HCT116 (cell line): ENCODE measurements at regions not wholly inside any gene's neighbourhood (a gene's known extent, or its start where the extent isn't known, plus 50 kb on each side); places are given as distances from the start of the nearest gene placed in this dataset.

Source experiments
- ATAC-seq: fragments of 200-7000 bp; cut with Tn5 transposase; 2 replicates; pipeline ENCODE4 v1.9.1; 2020; ENCODE audit warnings: mild to moderate bottlenecking, moderate library complexity
- BruUV-seq: library from RNA; stranded (reverse); fragments of 400-500 nt; replicated peaks from 2 replicates; lab custom pipeline; 2021; lab: Mats Ljungman, UMichigan
- CTCF ChIA-PET: fragments of 300-600 bp; sonication (Branson Sonifier 250); formaldehyde crosslinking; loops from one replicate; lab custom pipeline; 2021; ENCODE audit warnings: antibody characterized with exemption; lab: Charles Lee
- POLR2A ChIA-PET: fragments of 300-600, 350-600 bp; sonication (Branson Sonifier 250); formaldehyde crosslinking; loops from one replicate; lab custom pipeline; 2021; ENCODE audit warnings: antibody characterized with exemption; lab: Charles Lee
- RAD21 ChIA-PET, 2 experiments: fragments of 300-600 bp; sonication (Branson Sonifier 250); formaldehyde crosslinking; loops; one replicate each; lab custom pipeline; 2023; ENCODE audit warnings: low total read pairs in 2 of 2; ENCODE audit not compliant: uncharacterized antibody in 2 of 2, unreplicated experiment in 2 of 2, low non-redundant PET in 1 of 2; lab: Charles Lee
- DNase-seq: peaks from one replicate; pipeline ENCODE4 v3.0.0-alpha.2; 2010; ENCODE audit warnings: low read depth, low spot score
- H2AFZ ChIP-seq: fragments of 200-600 bp; shearing (Covaris generic), sonication (generic); 2 replicates; pipeline ENCODE4 v1.6.1; 2017; ENCODE audit warnings: low read depth, mixed run types, mixed read lengths, antibody characterized with exemption, low read length; ENCODE audit not compliant: poor library complexity, severe bottlenecking
- H3K27ac ChIP-seq: 2 replicates; pipeline ENCODE4 v1.5.1; 2012; ENCODE audit warnings: low read depth, low read length
- H3K27me3 ChIP-seq: fragments of 200-600 bp; sonication (generic); 2 replicates; pipeline ENCODE4 v1.6.1; 2016; ENCODE audit warnings: mixed run types, low read length, mixed read lengths; ENCODE audit not compliant: insufficient read depth
- H3K36me3 ChIP-seq, 2 experiments: fragments of 200-500 bp in 1 of 2; fragments of 200-600 bp in 1 of 2; sonication (Bioruptor generic) in 1 of 2; sonication (generic) in 1 of 2; 2 replicates each; pipeline versions ENCODE4 v1.5.1 to v1.6.1; 2014 to 2016; ENCODE audit warnings: low read length in 2 of 2, inconsistent platforms in 1 of 2, mixed read lengths in 1 of 2, mixed run types in 1 of 2; ENCODE audit not compliant: insufficient read depth in 2 of 2, control insufficient read depth in 1 of 2
- H3K4me1 ChIP-seq, 2 experiments: fragments of 200-600 bp in 1 of 2; sonication (generic) in 1 of 2; 2 replicates each; pipeline versions ENCODE4 v1.5.1 to v1.6.1; 2012 to 2017; ENCODE audit warnings: low read length in 2 of 2, inconsistent platforms in 1 of 2, mild to moderate bottlenecking in 1 of 2, mixed read lengths in 1 of 2, mixed run types in 1 of 2, moderate library complexity in 1 of 2; ENCODE audit not compliant: insufficient read depth in 2 of 2, control insufficient read depth in 1 of 2
- H3K4me2 ChIP-seq: fragments of 200-600 bp; sonication (generic); 2 replicates; pipeline ENCODE4 v1.6.1; 2017; ENCODE audit warnings: mixed run types, low read length, mixed read lengths
- H3K4me3 ChIP-seq, 2 experiments: fragments of 200-600 bp in 1 of 2; sonication (generic) in 1 of 2; replicated peaks in 1 of 2; 2 replicates each; pipeline ENCODE4 v1.5.1; 2011 to 2016; ENCODE audit warnings: low read length in 2 of 2, control low read depth in 1 of 2, low read depth in 1 of 2, mild to moderate bottlenecking in 1 of 2, mixed read lengths in 1 of 2, mixed run types in 1 of 2
- H3K79me2 ChIP-seq: fragments of 200-600 bp; sonication (generic); 2 replicates; pipeline ENCODE4 v1.6.1; 2017; ENCODE audit warnings: mild to moderate bottlenecking, mixed run types, low read length, moderate library complexity, mixed read lengths; ENCODE audit not compliant: insufficient read depth
- H3K9ac ChIP-seq: fragments of 200-600 bp; sonication (generic); 2 replicates; pipeline ENCODE4 v1.6.1; 2016; ENCODE audit warnings: low read length, mixed read lengths
- H3K9me2 ChIP-seq: fragments of 200-600 bp; sonication (generic), shearing (Covaris generic); 2 replicates; pipeline ENCODE4 v1.6.1; 2017; ENCODE audit warnings: mixed run types, mild to moderate bottlenecking, moderate library complexity; ENCODE audit not compliant: insufficient read depth
- H3K9me3 ChIP-seq, 2 experiments: fragments of 200-500 bp in 1 of 2; fragments of 200-600 bp in 1 of 2; sonication (Bioruptor generic) in 1 of 2; sonication (generic) in 1 of 2; 2 replicates each; pipeline ENCODE4 v1.6.1; 2014 to 2017; ENCODE audit warnings: low read length in 2 of 2, mixed read lengths in 2 of 2, inconsistent platforms in 1 of 2, low read depth in 1 of 2, mild to moderate bottlenecking in 1 of 2, mixed run types in 1 of 2, moderate library complexity in 1 of 2; ENCODE audit not compliant: control insufficient read depth in 1 of 2, insufficient read depth in 1 of 2
- H4K20me1 ChIP-seq: fragments of 200-600 bp; sonication (generic), shearing (Covaris generic); 2 replicates; pipeline ENCODE4 v1.6.1; 2017; ENCODE audit warnings: mixed run types, mild to moderate bottlenecking, moderate library complexity; ENCODE audit not compliant: insufficient read depth
- CBX3 ChIP-seq: IDR thresholded peaks from 2 replicates; pipeline ENCODE4 v1.6.1; 2012; ENCODE audit warnings: low read depth
- ELF1 ChIP-seq: IDR thresholded peaks from 2 replicates; pipeline ENCODE4 v1.6.1; 2012; ENCODE audit warnings: low read depth, borderline replicate concordance
- EZH2 ChIP-seq: fragments of 200-600 bp; sonication (generic); IDR thresholded peaks from 2 replicates; pipeline ENCODE4 v1.6.1; 2017; ENCODE audit warnings: antibody characterized with exemption, mixed run types
- intact Hi-C: fragments of 100-400 bp; cut with micrococcal nuclease; formaldehyde crosslinking; loops from 2 replicates; pipeline ENCODE4 v1.10.0; 2022
- TF ChIP-seq, protein P1 (sequence below): IDR thresholded peaks from 2 replicates; pipeline ENCODE4 v1.6.1; 2012; ENCODE audit warnings: low read depth
- TF ChIP-seq, protein P2 (sequence below): IDR thresholded peaks from 2 replicates; pipeline ENCODE4 v1.6.1; 2012

DNA sequence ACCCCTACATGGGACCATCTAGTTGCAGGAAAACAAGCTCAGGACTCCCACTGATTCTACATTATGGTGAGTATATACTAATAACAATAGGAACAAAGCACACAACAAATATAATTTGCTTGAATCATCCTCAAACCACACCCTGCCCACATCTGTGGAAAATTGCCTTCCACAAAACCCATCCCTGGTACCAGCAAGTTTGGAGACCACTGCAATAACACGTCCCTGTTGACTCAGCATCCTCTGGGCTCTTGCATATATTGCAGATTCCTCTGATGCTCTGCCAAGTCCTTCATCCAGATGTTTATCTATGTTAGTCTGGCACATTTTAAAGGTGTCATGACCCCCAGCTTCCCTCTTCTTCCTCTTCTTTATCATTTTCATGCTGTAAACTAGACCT lies 138.4 kb downstream of the PCTP start (continued):
- TF ChIP-seq, protein P1, sequence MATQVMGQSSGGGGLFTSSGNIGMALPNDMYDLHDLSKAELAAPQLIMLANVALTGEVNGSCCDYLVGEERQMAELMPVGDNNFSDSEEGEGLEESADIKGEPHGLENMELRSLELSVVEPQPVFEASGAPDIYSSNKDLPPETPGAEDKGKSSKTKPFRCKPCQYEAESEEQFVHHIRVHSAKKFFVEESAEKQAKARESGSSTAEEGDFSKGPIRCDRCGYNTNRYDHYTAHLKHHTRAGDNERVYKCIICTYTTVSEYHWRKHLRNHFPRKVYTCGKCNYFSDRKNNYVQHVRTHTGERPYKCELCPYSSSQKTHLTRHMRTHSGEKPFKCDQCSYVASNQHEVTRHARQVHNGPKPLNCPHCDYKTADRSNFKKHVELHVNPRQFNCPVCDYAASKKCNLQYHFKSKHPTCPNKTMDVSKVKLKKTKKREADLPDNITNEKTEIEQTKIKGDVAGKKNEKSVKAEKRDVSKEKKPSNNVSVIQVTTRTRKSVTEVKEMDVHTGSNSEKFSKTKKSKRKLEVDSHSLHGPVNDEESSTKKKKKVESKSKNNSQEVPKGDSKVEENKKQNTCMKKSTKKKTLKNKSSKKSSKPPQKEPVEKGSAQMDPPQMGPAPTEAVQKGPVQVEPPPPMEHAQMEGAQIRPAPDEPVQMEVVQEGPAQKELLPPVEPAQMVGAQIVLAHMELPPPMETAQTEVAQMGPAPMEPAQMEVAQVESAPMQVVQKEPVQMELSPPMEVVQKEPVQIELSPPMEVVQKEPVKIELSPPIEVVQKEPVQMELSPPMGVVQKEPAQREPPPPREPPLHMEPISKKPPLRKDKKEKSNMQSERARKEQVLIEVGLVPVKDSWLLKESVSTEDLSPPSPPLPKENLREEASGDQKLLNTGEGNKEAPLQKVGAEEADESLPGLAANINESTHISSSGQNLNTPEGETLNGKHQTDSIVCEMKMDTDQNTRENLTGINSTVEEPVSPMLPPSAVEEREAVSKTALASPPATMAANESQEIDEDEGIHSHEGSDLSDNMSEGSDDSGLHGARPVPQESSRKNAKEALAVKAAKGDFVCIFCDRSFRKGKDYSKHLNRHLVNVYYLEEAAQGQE, result no peak
- no peak for TF ChIP-seq CBX3
- TF ChIP-seq, protein P2, sequence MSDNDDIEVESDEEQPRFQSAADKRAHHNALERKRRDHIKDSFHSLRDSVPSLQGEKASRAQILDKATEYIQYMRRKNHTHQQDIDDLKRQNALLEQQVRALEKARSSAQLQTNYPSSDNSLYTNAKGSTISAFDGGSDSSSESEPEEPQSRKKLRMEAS, result no peak
- TF ChIP-seq, all 23 proteins: peak for 0

DNA sequence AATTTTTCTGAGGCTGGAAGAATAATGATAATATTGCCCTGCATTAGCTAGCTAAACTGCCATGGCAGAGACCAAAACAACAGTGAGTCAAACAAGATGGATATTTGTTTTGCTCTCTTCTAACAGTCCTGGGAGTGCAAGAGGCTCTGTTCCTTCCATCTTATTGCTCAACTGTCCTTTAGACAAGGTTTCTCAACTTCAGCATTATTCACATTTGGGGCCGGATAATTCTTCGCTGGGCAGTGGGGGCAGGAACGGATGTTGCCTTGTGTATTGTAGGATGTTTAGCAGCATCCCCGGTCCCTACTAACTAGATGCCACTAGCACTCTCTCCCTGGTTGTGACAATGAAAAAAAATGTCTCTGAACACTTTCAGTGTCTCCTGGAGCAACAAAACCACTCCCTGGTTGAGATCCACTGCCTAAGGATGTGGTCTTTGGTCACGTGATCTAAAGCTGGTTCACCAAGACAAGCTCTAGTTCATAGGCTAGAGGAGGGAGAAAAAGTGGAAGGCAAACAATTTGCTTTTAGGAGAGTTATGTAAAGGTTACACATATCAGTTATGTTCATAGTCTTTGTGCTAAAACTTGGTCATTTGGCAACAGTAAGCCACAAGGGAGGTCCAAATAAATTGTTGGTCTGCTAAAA lies 144.4 kb downstream of the PCTP start:
- Histone ChIP-seq H3K9ac (no peak overlapping the region), H3K79me2 (no peaks in the 10 kb centered on the region), H4K20me1 (no peaks in the 10 kb centered on the region), H3K27me3 (peaks cover 4% of the 10 kb centered on the region; the same call in 1 of the 2 replicates), H3K36me3 (no peaks in the 10 kb centered on the region), H3K4me1 (no peaks in the 10 kb centered on the region), H3K9me3 (no peaks in the 10 kb centered on the region), H3K4me2 (no peak overlapping the region), H2AFZ (no peak overlapping the region), H3K4me3 (no peak overlapping the region), H3K9me2 (no peaks in the 10 kb centered on the region), H3K27ac (no peak overlapping the region)
- ChIA-PET POLR2A (no interaction called here), CTCF (no interaction called here), RAD21 (no interaction called here)
- BruUV-seq, result no TSS peak
- no peak for TF ChIP-seq EZH2
- TF ChIP-seq ELF1, result no peak
- ATAC-seq (no peak), DNase-seq (no peak)
- intact Hi-C loops, result no loop called here
